ENCODE measurements at regions not wholly inside any gene's neighbourhood (a gene's known extent, or its start where the extent isn't known, plus 50 kb on each side); places are given as distances from the start of the nearest gene placed in this dataset.

- TF ChIP-seq, protein P1, sequence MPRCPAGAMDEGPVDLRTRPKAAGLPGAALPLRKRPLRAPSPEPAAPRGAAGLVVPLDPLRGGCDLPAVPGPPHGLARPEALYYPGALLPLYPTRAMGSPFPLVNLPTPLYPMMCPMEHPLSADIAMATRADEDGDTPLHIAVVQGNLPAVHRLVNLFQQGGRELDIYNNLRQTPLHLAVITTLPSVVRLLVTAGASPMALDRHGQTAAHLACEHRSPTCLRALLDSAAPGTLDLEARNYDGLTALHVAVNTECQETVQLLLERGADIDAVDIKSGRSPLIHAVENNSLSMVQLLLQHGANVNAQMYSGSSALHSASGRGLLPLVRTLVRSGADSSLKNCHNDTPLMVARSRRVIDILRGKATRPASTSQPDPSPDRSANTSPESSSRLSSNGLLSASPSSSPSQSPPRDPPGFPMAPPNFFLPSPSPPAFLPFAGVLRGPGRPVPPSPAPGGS (IDR thresholded peaks at IDR 0.05; ENCODE audit: borderline replicate concordance, insufficient read depth, low read depth, low read length, poor library complexity, severe bottlenecking): no peak
- TF ChIP-seq CHD1 (IDR thresholded peaks at IDR 0.05; ENCODE audit: low read depth, low read length) (no peak), IKZF2 (IDR thresholded peaks at IDR 0.05) (no peak), REST (IDR thresholded peaks at IDR 0.05; ENCODE audit: low read depth, low read length) (no peak), CHD2 (IDR thresholded peaks at IDR 0.05; ENCODE audit: borderline replicate concordance, low read depth, low read length) (no peak), GABPA (IDR thresholded peaks at IDR 0.05; ENCODE audit: low read depth) (no peak), BACH1 (IDR thresholded peaks at IDR 0.05; ENCODE audit: borderline replicate concordance) (no peak), TAF1 (IDR thresholded peaks at IDR 0.05; ENCODE audit: borderline replicate concordance, low read depth, low read length) (no peak), MTA2 (IDR thresholded peaks at IDR 0.05; ENCODE audit: low read depth) (no peak), USF2 (IDR thresholded peaks at IDR 0.05; ENCODE audit: borderline replicate concordance, low read depth, low read length) (no peak)
- TF ChIP-seq, protein P2, sequence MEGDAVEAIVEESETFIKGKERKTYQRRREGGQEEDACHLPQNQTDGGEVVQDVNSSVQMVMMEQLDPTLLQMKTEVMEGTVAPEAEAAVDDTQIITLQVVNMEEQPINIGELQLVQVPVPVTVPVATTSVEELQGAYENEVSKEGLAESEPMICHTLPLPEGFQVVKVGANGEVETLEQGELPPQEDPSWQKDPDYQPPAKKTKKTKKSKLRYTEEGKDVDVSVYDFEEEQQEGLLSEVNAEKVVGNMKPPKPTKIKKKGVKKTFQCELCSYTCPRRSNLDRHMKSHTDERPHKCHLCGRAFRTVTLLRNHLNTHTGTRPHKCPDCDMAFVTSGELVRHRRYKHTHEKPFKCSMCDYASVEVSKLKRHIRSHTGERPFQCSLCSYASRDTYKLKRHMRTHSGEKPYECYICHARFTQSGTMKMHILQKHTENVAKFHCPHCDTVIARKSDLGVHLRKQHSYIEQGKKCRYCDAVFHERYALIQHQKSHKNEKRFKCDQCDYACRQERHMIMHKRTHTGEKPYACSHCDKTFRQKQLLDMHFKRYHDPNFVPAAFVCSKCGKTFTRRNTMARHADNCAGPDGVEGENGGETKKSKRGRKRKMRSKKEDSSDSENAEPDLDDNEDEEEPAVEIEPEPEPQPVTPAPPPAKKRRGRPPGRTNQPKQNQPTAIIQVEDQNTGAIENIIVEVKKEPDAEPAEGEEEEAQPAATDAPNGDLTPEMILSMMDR (IDR thresholded peaks at IDR 0.05 in 2 of 3, conservative IDR thresholded peaks at IDR 0.05 in 1 of 3; ENCODE audit: control insufficient read depth in 2 of 3, extremely low read depth in 1 of 3, insufficient read depth in 1 of 3, low read depth in 3 of 3, low read length in 3 of 3): no peak
These were observed 1041.0 kb upstream of the NRXN1 start for GRCh38 chr2:52072949-52073348.
